Right lobe of liver (tissue), 4 donors: ENCODE measurements at regions not wholly inside any gene's neighbourhood (a gene's known extent, or its start where the extent isn't known, plus 50 kb on each side); places are given as distances from the start of the nearest gene placed in this dataset.

Source experiments
- CTCF ChIP-seq, 4 donors: fragments of 200-600 bp in 3 of 4; fragments of 450-650 bp in 1 of 4; IDR thresholded peaks; one replicate each; pipeline versions ENCODE4 v1.5.1 to v1.8.0; 2016 to 2022; ENCODE audit warnings: antibody characterized with exemption in 4 of 4, mild to moderate bottlenecking in 2 of 4
- POLR2A ChIP-seq: fragments of 450-650 bp; IDR thresholded peaks from one replicate; pipeline ENCODE4 v1.6.1; 2017; ENCODE audit warnings: antibody characterized with exemption, mild to moderate bottlenecking
- donor health status: DM: no; HTN: no; CAD: no.
- donor health status: DM: no; HTN: no; CAD: no.
- donor health status: DM: no; HTN: yes; CAD: no.

- TF ChIP-seq CTCF (IDR thresholded peaks at IDR 0.05) (no peak), POLR2A (no peak)
These were observed 59.4 kb upstream of the SLC35B3 start for GRCh38 chr6:8494730-8495129.
